ENCODE measurements at regions not wholly inside any gene's neighbourhood (a gene's known extent, or its start where the extent isn't known, plus 50 kb on each side); places are given as distances from the start of the nearest gene placed in this dataset.
"Not testable (repeated sequence)": the region's sequence is repeated elsewhere in the genome, so short reads cannot be mapped to it uniquely, and the experiment has no call there.

- H3K4me1 ChIP-seq (ENCODE audit: control insufficient read depth, insufficient read depth, low read length, poor library complexity, severe bottlenecking); H3K36me3 Mint-ChIP-seq; H3K4me1 Mint-ChIP-seq; H3K27ac Mint-ChIP-seq; H3K36me3 ChIP-seq (ENCODE audit: control insufficient read depth, insufficient read depth, low read length); H3K27me3 Mint-ChIP-seq; H3K9me3 Mint-ChIP-seq; H3K4me3 ChIP-seq (ENCODE audit: low read depth, low read length); H3K27me3 ChIP-seq (ENCODE audit: control insufficient read depth, insufficient read depth, low read length); H3K27ac ChIP-seq (ENCODE audit: insufficient read depth, low read length, poor library complexity, severe bottlenecking); H3K4me3 Mint-ChIP-seq; H3K9me3 ChIP-seq (ENCODE audit: control insufficient read depth in 2 of 2, low read length in 2 of 2); ATAC-seq (ENCODE audit: low read depth in 2 of 2); DNase-seq: not testable (repeated sequence)
These were observed 2808.1 kb downstream of the RPIA start for GRCh38 chr2:91499431-91500050.

- not testable (repeated sequence) for H3K27ac ChIP-seq (ENCODE audit: insufficient read depth, low read length, poor library complexity, severe bottlenecking); H3K27me3 ChIP-seq (ENCODE audit: control insufficient read depth, insufficient read depth, low read length); H3K4me1 Mint-ChIP-seq; H3K4me3 Mint-ChIP-seq; H3K27me3 Mint-ChIP-seq; H3K36me3 Mint-ChIP-seq; H3K36me3 ChIP-seq (ENCODE audit: control insufficient read depth, insufficient read depth, low read length); H3K9me3 Mint-ChIP-seq; H3K4me3 ChIP-seq (ENCODE audit: low read depth, low read length); DNase-seq; H3K4me1 ChIP-seq (ENCODE audit: control insufficient read depth, insufficient read depth, low read length, poor library complexity, severe bottlenecking); H3K9me3 ChIP-seq (ENCODE audit: control insufficient read depth in 2 of 2, low read length in 2 of 2); ATAC-seq (ENCODE audit: low read depth in 2 of 2); H3K27ac Mint-ChIP-seq
These were observed 2808.9 kb downstream of the RPIA start for GRCh38 chr2:91500246-91500977.

- H3K36me3 Mint-ChIP-seq; H3K4me3 ChIP-seq (ENCODE audit: low read depth, low read length); H3K36me3 ChIP-seq (ENCODE audit: control insufficient read depth, insufficient read depth, low read length); ATAC-seq (ENCODE audit: low read depth in 2 of 2); H3K4me3 Mint-ChIP-seq; H3K4me1 Mint-ChIP-seq; H3K9me3 Mint-ChIP-seq; H3K27ac Mint-ChIP-seq; H3K27me3 Mint-ChIP-seq; H3K27me3 ChIP-seq (ENCODE audit: control insufficient read depth, insufficient read depth, low read length); DNase-seq; H3K9me3 ChIP-seq (ENCODE audit: control insufficient read depth in 2 of 2, low read length in 2 of 2); H3K4me1 ChIP-seq (ENCODE audit: control insufficient read depth, insufficient read depth, low read length, poor library complexity, severe bottlenecking); H3K27ac ChIP-seq (ENCODE audit: insufficient read depth, low read length, poor library complexity, severe bottlenecking): not testable (repeated sequence)
These were observed 2809.5 kb downstream of the RPIA start for GRCh38 chr2:91500978-91501310.

- H3K4me3 Mint-ChIP-seq; ATAC-seq (ENCODE audit: low read depth in 2 of 2); H3K4me1 Mint-ChIP-seq; H3K36me3 Mint-ChIP-seq; H3K36me3 ChIP-seq (ENCODE audit: control insufficient read depth, insufficient read depth, low read length); DNase-seq; H3K4me3 ChIP-seq (ENCODE audit: low read depth, low read length); H3K9me3 Mint-ChIP-seq; H3K4me1 ChIP-seq (ENCODE audit: control insufficient read depth, insufficient read depth, low read length, poor library complexity, severe bottlenecking); H3K27me3 Mint-ChIP-seq; H3K27ac Mint-ChIP-seq; H3K9me3 ChIP-seq (ENCODE audit: control insufficient read depth in 2 of 2, low read length in 2 of 2); H3K27me3 ChIP-seq (ENCODE audit: control insufficient read depth, insufficient read depth, low read length); H3K27ac ChIP-seq (ENCODE audit: insufficient read depth, low read length, poor library complexity, severe bottlenecking): not testable (repeated sequence)
These were observed 2810.1 kb downstream of the RPIA start for GRCh38 chr2:91501481-91502080.

GRCh38 chr2:91503572-91503958, 2812.1 kb downstream of the RPIA start:
- H3K27ac ChIP-seq (ENCODE audit: insufficient read depth, low read length, poor library complexity, severe bottlenecking); H3K27me3 Mint-ChIP-seq; H3K36me3 Mint-ChIP-seq: not testable (repeated sequence)

GRCh38 chr2:91503959-91504741, 2812.7 kb downstream of the RPIA start:
- H3K36me3 Mint-ChIP-seq; H3K4me1 ChIP-seq (ENCODE audit: control insufficient read depth, insufficient read depth, low read length, poor library complexity, severe bottlenecking); H3K27me3 Mint-ChIP-seq; H3K36me3 ChIP-seq (ENCODE audit: control insufficient read depth, insufficient read depth, low read length); H3K27ac Mint-ChIP-seq; H3K27me3 ChIP-seq (ENCODE audit: control insufficient read depth, insufficient read depth, low read length); DNase-seq; H3K27ac ChIP-seq (ENCODE audit: insufficient read depth, low read length, poor library complexity, severe bottlenecking); H3K9me3 ChIP-seq (ENCODE audit: control insufficient read depth in 2 of 2, low read length in 2 of 2); ATAC-seq (ENCODE audit: low read depth in 2 of 2); H3K4me3 ChIP-seq (ENCODE audit: low read depth, low read length); H3K4me1 Mint-ChIP-seq; H3K9me3 Mint-ChIP-seq; H3K4me3 Mint-ChIP-seq: not testable (repeated sequence)

More at GRCh38 chr2:91503572-91503958, 2812.1 kb downstream of the RPIA start:
- not testable (repeated sequence) for DNase-seq; H3K4me1 ChIP-seq (ENCODE audit: control insufficient read depth, insufficient read depth, low read length, poor library complexity, severe bottlenecking); H3K9me3 ChIP-seq (ENCODE audit: control insufficient read depth in 2 of 2, low read length in 2 of 2); H3K9me3 Mint-ChIP-seq; H3K36me3 ChIP-seq (ENCODE audit: control insufficient read depth, insufficient read depth, low read length); ATAC-seq (ENCODE audit: low read depth in 2 of 2); H3K4me3 ChIP-seq (ENCODE audit: low read depth, low read length); H3K4me3 Mint-ChIP-seq; H3K27ac Mint-ChIP-seq; H3K4me1 Mint-ChIP-seq; H3K27me3 ChIP-seq (ENCODE audit: control insufficient read depth, insufficient read depth, low read length)

GRCh38 chr2:91508816-91509215, 2817.3 kb downstream of the RPIA start:
- not testable (repeated sequence) for H3K9me3 ChIP-seq (ENCODE audit: control insufficient read depth in 2 of 2, low read length in 2 of 2); H3K27me3 ChIP-seq (ENCODE audit: control insufficient read depth, insufficient read depth, low read length); H3K4me1 Mint-ChIP-seq; DNase-seq; H3K4me3 Mint-ChIP-seq; H3K9me3 Mint-ChIP-seq; H3K36me3 ChIP-seq (ENCODE audit: control insufficient read depth, insufficient read depth, low read length); H3K4me1 ChIP-seq (ENCODE audit: control insufficient read depth, insufficient read depth, low read length, poor library complexity, severe bottlenecking); H3K36me3 Mint-ChIP-seq; H3K27ac ChIP-seq (ENCODE audit: insufficient read depth, low read length, poor library complexity, severe bottlenecking); H3K4me3 ChIP-seq (ENCODE audit: low read depth, low read length); ATAC-seq (ENCODE audit: low read depth in 2 of 2); H3K27me3 Mint-ChIP-seq; H3K27ac Mint-ChIP-seq
